Gastrocnemius medialis (tissue), 4 donors: ENCODE measurements at regions not wholly inside any gene's neighbourhood (a gene's known extent, or its start where the extent isn't known, plus 50 kb on each side); places are given as distances from the start of the nearest gene placed in this dataset.

ENCODE experiments used
- POLR2A ChIP-seq, 2 donors: fragments of 450-650 bp; IDR thresholded peaks; one replicate each; pipeline ENCODE4 v1.6.1; 2017; ENCODE audit warnings: antibody characterized with exemption in 2 of 2, mild to moderate bottlenecking in 2 of 2, moderate library complexity in 2 of 2
- TF ChIP-seq, protein P1 (sequence below), 5 experiments: fragments of 450-650 bp in 3 of 5; fragments of 200-600 bp in 2 of 5; sonication (generic) in 2 of 5; IDR thresholded peaks in 4 of 5; conservative IDR thresholded peaks in 1 of 5; 1 replicate in 4 of 5; 2 replicates in 1 of 5; pipeline ENCODE4 v1.5.1; 2016 to 2019; ENCODE audit warnings: antibody characterized with exemption in 5 of 5, mild to moderate bottlenecking in 3 of 5, moderate library complexity in 3 of 5

DNA sequence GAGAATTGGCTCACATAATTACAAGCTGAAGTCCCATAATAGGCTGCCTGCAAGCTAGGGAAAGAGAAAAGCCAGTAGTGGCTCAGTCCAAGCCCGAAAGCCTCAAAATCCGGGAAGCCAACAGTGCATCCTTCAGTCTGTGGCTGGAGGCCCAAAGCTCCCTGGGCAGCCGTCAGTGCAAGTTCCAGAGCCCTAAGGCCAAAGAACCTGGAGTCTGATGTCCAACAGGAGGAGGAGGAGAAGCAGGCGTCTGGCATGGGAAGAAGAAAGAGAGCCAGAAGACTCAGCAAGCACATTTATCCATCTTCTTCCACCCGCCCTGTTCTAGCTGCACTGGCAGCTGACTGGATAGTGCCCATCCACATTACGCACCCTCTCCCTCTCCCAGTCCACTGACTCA is 213.4 kb downstream of the GAS1 start:
- TF ChIP-seq POLR2A (IDR thresholded peaks at IDR 0.05): no peak
- TF ChIP-seq, protein P1, sequence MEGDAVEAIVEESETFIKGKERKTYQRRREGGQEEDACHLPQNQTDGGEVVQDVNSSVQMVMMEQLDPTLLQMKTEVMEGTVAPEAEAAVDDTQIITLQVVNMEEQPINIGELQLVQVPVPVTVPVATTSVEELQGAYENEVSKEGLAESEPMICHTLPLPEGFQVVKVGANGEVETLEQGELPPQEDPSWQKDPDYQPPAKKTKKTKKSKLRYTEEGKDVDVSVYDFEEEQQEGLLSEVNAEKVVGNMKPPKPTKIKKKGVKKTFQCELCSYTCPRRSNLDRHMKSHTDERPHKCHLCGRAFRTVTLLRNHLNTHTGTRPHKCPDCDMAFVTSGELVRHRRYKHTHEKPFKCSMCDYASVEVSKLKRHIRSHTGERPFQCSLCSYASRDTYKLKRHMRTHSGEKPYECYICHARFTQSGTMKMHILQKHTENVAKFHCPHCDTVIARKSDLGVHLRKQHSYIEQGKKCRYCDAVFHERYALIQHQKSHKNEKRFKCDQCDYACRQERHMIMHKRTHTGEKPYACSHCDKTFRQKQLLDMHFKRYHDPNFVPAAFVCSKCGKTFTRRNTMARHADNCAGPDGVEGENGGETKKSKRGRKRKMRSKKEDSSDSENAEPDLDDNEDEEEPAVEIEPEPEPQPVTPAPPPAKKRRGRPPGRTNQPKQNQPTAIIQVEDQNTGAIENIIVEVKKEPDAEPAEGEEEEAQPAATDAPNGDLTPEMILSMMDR (IDR thresholded peaks at IDR 0.05 in 4 of 5, conservative IDR thresholded peaks at IDR 0.05 in 1 of 5): no peak
